ENCODE measurements at regions not wholly inside any gene's neighbourhood (a gene's known extent, or its start where the extent isn't known, plus 50 kb on each side); places are given as distances from the start of the nearest gene placed in this dataset.

GRCh38 chr4:132824761-132825160, 324.3 kb upstream of the PCDH10 start:
- TF ChIP-seq CTCF (IDR thresholded peaks at IDR 0.05; ENCODE audit: low read length) (no peak), EZH2 (IDR thresholded peaks at IDR 0.05; ENCODE audit: borderline replicate concordance, low read length) (no peak)
